ENCODE measurements at regions not wholly inside any gene's neighbourhood (a gene's known extent, or its start where the extent isn't known, plus 50 kb on each side); places are given as distances from the start of the nearest gene placed in this dataset.

DNA sequence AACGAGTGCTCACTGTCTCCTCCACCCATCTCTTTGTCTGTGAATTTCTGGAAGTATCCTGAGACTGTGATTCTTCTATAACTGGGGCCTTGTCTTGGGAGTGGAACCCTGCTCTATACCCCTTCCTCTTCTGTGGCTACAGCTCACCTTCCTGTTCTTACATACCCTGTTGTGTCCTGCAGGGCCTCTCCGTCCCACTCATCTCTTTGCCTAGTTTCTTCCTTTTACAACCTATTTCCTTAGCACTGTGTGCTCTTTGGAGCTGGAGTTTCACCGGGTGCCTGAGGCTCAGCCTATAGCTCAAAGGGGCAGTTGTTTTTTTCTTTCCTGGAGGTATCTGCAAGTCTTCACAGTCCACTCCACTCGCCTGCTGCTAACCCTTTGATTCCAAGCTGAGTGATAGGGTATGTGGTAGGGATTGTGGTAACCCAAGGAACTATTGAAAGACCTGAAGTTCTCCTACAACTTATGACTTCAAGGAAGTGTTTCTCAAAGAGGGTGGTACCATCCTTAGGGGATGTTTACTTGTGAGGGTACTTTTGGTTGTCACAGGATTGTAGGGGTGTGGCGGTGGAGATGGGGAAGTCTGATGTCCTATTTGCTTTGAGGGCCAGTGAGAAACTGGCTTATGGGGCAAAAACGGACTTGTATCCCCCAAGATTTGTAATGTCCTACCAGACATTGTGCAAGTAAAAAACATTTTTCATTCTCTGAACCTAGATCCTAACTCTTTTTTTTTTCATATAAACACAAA, 66.6 kb upstream of the ARL8B start:
- in situ Hi-C loops (cut with MboI; ENCODE audit: low sequenced_read_pairs, unreplicated experiment) = loop anchor here (5.0 to 25.0 kb wide), 2 partner anchors 338 to 693 kb away; no protein-coding TSS in a partner anchor
- TF ChIP-seq, protein P1, sequence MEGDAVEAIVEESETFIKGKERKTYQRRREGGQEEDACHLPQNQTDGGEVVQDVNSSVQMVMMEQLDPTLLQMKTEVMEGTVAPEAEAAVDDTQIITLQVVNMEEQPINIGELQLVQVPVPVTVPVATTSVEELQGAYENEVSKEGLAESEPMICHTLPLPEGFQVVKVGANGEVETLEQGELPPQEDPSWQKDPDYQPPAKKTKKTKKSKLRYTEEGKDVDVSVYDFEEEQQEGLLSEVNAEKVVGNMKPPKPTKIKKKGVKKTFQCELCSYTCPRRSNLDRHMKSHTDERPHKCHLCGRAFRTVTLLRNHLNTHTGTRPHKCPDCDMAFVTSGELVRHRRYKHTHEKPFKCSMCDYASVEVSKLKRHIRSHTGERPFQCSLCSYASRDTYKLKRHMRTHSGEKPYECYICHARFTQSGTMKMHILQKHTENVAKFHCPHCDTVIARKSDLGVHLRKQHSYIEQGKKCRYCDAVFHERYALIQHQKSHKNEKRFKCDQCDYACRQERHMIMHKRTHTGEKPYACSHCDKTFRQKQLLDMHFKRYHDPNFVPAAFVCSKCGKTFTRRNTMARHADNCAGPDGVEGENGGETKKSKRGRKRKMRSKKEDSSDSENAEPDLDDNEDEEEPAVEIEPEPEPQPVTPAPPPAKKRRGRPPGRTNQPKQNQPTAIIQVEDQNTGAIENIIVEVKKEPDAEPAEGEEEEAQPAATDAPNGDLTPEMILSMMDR (IDR thresholded peaks at IDR 0.05; ENCODE audit: borderline replicate concordance, control extremely low read depth, extremely low read depth, insufficient read depth, missing control alignments) = no peak
- no peak for DNase-seq (ENCODE audit: low spot score)

DNA sequence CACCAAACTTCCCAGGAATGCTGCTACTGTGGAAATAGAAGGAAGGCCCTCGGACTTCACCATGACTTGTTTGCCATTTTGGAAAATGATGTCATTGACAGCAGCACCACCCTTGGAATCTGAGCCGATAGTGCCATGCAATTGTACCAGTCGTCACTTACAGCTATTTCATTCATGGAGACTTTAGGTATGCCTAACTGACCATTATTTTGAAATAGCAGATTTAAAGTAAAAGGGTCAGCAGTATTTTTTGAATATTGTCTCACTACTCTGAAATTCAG, 66.0 kb upstream of the ARL8B start:
- in situ Hi-C loops (cut with MboI; ENCODE audit: low sequenced_read_pairs, unreplicated experiment) = loop anchor here (5.0 to 25.0 kb wide), 2 partner anchors 339 to 694 kb away; no protein-coding TSS in a partner anchor
- no peak for DNase-seq (ENCODE audit: low spot score)
- TF ChIP-seq, protein P1 (IDR thresholded peaks at IDR 0.05; ENCODE audit: borderline replicate concordance, control extremely low read depth, extremely low read depth, insufficient read depth, missing control alignments) = no peak

DNA sequence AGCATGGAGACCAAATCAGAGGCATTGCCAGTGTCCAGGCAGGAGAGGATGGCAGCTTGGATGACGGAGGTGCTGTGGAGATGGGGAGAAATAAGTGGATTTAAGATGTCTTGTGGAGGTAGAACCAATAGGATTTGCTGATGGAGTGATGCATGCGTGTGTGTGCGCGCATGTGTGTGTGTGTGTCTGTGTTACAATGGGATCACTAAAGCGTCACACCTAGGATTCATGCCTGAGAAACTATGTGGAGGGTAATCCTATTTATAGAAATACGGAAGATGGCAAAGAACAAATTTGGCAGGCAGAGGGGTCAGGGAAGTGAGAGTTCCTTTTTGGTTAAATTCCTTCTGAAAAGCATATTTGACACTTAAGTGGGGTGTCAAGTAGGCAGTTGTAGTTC, 64.8 kb upstream of the ARL8B start:
- in situ Hi-C loops (cut with MboI; ENCODE audit: low sequenced_read_pairs, unreplicated experiment) = loop anchor here (5.0 to 25.0 kb wide), 2 partner anchors 340 to 695 kb away; no protein-coding TSS in a partner anchor
- TF ChIP-seq, protein P1 (IDR thresholded peaks at IDR 0.05; ENCODE audit: borderline replicate concordance, control extremely low read depth, extremely low read depth, insufficient read depth, missing control alignments) = no peak
- no peak for DNase-seq (ENCODE audit: low spot score)

DNA sequence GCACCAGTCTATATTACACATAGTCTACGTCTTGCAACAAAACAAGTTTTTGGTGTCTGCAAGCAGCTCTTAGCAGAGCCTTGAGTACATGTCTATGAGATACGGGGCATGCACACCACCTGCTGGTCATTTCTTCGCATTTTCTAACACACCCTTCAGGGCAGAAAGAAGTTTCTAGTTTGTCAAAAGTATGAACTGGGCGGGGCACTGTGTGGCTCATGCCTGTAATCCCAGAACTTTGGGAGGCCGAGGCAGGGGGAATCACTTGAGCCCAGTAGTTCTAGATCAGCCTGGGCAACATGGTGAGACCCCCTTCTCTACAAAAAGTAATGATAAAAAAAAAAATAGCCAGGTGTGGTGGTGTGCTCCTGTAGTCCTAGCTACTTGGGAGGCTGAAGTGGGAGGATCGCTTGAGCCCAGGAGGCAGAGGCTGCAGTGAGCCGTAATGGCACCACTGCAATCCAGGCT, 64.2 kb upstream of the ARL8B start:
- TF ChIP-seq, protein P1 (IDR thresholded peaks at IDR 0.05; ENCODE audit: borderline replicate concordance, control extremely low read depth, extremely low read depth, insufficient read depth, missing control alignments) = peak; percentile 73
- in situ Hi-C loops (cut with MboI; ENCODE audit: low sequenced_read_pairs, unreplicated experiment) = loop anchor here (5.0 to 25.0 kb wide), 2 partner anchors 341 to 696 kb away; no protein-coding TSS in a partner anchor
- peak; percentile 62 for DNase-seq (ENCODE audit: low spot score)

DNA sequence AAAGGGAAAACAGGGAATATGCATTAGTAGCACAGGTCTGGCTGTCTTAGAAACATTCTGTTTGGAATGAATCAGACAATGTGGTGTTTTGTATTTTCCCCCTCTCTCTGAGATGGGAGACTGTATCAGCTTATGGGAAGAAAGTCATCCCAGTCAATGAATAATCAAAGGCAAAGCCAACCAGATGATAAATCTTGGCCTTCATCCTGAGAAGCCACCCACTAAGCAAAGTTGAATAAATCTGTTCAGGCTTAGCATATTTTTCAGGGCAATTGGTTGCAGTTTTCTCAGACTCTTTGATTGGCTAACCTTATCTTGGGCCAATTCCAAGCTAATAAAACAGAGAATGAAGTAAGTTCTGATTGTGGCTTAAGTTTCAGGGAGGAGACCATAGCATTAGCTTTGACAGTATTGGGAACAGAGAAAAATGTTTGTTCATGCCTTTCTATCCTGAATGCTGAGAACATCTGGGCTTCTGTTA, 63.6 kb upstream of the ARL8B start:
- in situ Hi-C loops (cut with MboI; ENCODE audit: low sequenced_read_pairs, unreplicated experiment) = loop anchor here (5.0 to 25.0 kb wide), 2 partner anchors 341 to 696 kb away; no protein-coding TSS in a partner anchor

DNA sequence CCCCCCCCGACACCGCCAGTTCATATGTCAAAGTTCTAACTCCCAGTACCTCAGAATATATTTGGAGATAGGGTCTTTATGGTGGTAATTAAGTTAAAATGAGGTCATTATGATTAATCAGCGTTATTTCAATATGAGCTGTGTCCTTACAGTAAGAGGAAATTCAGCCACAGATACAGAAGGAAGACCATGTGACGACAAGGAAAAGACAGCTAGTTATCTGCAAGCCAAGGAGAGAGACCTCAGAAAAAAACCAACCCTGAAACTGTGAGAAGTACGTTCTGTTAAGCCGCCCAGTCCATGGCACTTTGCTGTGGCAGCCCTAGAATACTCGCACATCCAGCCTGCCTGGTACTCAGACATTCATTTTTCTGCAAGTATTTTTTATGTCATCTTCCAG, 62.3 kb upstream of the ARL8B start:
- in situ Hi-C loops (cut with MboI; ENCODE audit: low sequenced_read_pairs, unreplicated experiment) = loop anchor here (5.0 to 25.0 kb wide), 2 partner anchors 342 to 697 kb away; no protein-coding TSS in a partner anchor
- DNase-seq (ENCODE audit: low spot score) = no peak
- TF ChIP-seq, protein P1 (IDR thresholded peaks at IDR 0.05; ENCODE audit: borderline replicate concordance, control extremely low read depth, extremely low read depth, insufficient read depth, missing control alignments) = no peak

More for the DNA sequence above, 63.6 kb upstream of the ARL8B start:
- no peak for DNase-seq (ENCODE audit: low spot score)
- TF ChIP-seq, protein P1 (IDR thresholded peaks at IDR 0.05; ENCODE audit: borderline replicate concordance, control extremely low read depth, extremely low read depth, insufficient read depth, missing control alignments) = no peak
